GM23248 (cell line): ENCODE measurements at regions not wholly inside any gene's neighbourhood (a gene's known extent, or its start where the extent isn't known, plus 50 kb on each side); places are given as distances from the start of the nearest gene placed in this dataset.

Experiments used
- EZH2 ChIP-seq: fragments of 200-600 bp; sonication (generic); IDR thresholded peaks from 2 replicates; pipeline ENCODE4 v1.6.1; 2018; ENCODE audit warnings: antibody characterized with exemption, mild to moderate bottlenecking; ENCODE audit not compliant: insufficient read depth, poor library complexity, severe bottlenecking
- EZH2phosphoT487 ChIP-seq: fragments of 200-600 bp; sonication (generic); IDR thresholded peaks from 2 replicates; pipeline ENCODE4 v1.6.1; 2018; ENCODE audit warnings: antibody characterized with exemption, moderate library complexity, mild to moderate bottlenecking, low read depth; ENCODE audit not compliant: insufficient read depth

- TF ChIP-seq EZH2 (no peak), EZH2phosphoT487 (no peak)
These were observed 232.4 kb downstream of the ESM1 start for GRCh38 chr5:54753034-54753433.
